RWPE1 (cell line): ENCODE measurements at regions not wholly inside any gene's neighbourhood (a gene's known extent, or its start where the extent isn't known, plus 50 kb on each side); places are given as distances from the start of the nearest gene placed in this dataset.
"Not testable (repeated sequence)": the region's sequence is repeated elsewhere in the genome, so short reads cannot be mapped to it uniquely, and the experiment has no call there.

Experiments used
- CTCF ChIA-PET: fragments of 350-600 bp; sonication (Branson Sonifier 250); formaldehyde crosslinking; extraction: SDS; loops from one replicate; lab custom pipeline; 2021; lab: Yijun Ruan, JAX
- POLR2A ChIA-PET: fragments of 400-600 bp; formaldehyde crosslinking; extraction: SDS; loops from one replicate; lab custom pipeline; 2020; ENCODE audit warnings: antibody characterized with exemption; ENCODE audit not compliant: low non-redundant PET; lab: Yijun Ruan, JAX
- DNase-seq: peaks from one replicate; pipeline ENCODE4 v3.0.0; 2012; ENCODE audit warnings: low spot score
- H3K27ac ChIP-seq: fragments of 450-650 bp; 2 replicates; pipeline ENCODE4 v1.5.1; 2017
- CTCF ChIP-seq: fragments of 450-650 bp; conservative IDR thresholded peaks from 2 replicates; pipeline ENCODE4 v1.5.1; 2017; ENCODE audit warnings: low read depth, mild to moderate bottlenecking

- CTCF ChIA-PET: no interaction called here
- TF ChIP-seq CTCF: no peak
- DNase-seq: no peak
- no peak overlapping the region for H3K27ac ChIP-seq
- POLR2A ChIA-PET: no interaction called here
These were observed 220.5 kb downstream of the FOXD4L6 start for GRCh38 chr9:40907657-40908624.

- H3K27ac ChIP-seq, DNase-seq, CTCF ChIA-PET, POLR2A ChIA-PET: not testable (repeated sequence)
These were observed 221.6 kb downstream of the FOXD4L6 start for GRCh38 chr9:40906879-40907278.

- DNase-seq, CTCF ChIA-PET, H3K27ac ChIP-seq, POLR2A ChIA-PET: not testable (repeated sequence)
These were observed 236.2 kb downstream of the FOXD4L6 start for GRCh38 chr9:40892315-40892714.

GRCh38 chr9:40885858-40886257, 242.6 kb downstream of the FOXD4L6 start:
- CTCF ChIA-PET, POLR2A ChIA-PET, H3K27ac ChIP-seq, DNase-seq: not testable (repeated sequence)

- CTCF ChIA-PET, POLR2A ChIA-PET, H3K27ac ChIP-seq, DNase-seq: not testable (repeated sequence)
These were observed 243.5 kb downstream of the FOXD4L6 start for GRCh38 chr9:40884902-40885490.

GRCh38 chr9:40884072-40884901, 244.2 kb downstream of the FOXD4L6 start:
- H3K27ac ChIP-seq: no peak overlapping the region
- ChIA-PET CTCF (no interaction called here), POLR2A (no interaction called here)
- DNase-seq: no peak
- TF ChIP-seq CTCF: no peak

GRCh38 chr9:40883423-40884071, 244.9 kb downstream of the FOXD4L6 start:
- POLR2A ChIA-PET, DNase-seq, H3K27ac ChIP-seq, CTCF ChIA-PET: not testable (repeated sequence)

GRCh38 chr9:40873753-40874295, 254.7 kb downstream of the FOXD4L6 start:
- POLR2A ChIA-PET, CTCF ChIA-PET: not testable (repeated sequence)

GRCh38 chr9:40868437-40868836, 260.0 kb downstream of the FOXD4L6 start:
- DNase-seq, CTCF ChIA-PET, POLR2A ChIA-PET, H3K27ac ChIP-seq: not testable (repeated sequence)

More at GRCh38 chr9:40873753-40874295, 254.7 kb downstream of the FOXD4L6 start:
- not testable (repeated sequence) for DNase-seq, H3K27ac ChIP-seq
